Activated naive CD4-positive, alpha-beta T cell treated with anti-CD3 and anti-CD28 coated beads, Interleukin-2, amount 50 U/mL, for 72 hours (primary cell): ENCODE measurements at regions not wholly inside any gene's neighbourhood (a gene's known extent, or its start where the extent isn't known, plus 50 kb on each side); places are given as distances from the start of the nearest gene placed in this dataset.
A peak's percentile ranks its signal among the peaks of the same experiment; 100 is the strongest.

ENCODE experiments used
- ATAC-seq, 2 donors: fragments of 150-1000 bp; cut with Tn5 transposase; 2 replicates each; pipeline ENCODE4 v1.10.0; 2021; ENCODE audit warnings: mild to moderate bottlenecking in 2 of 2, moderate library complexity in 2 of 2
- DNase-seq, 2 donors: peaks; one replicate each; pipeline ENCODE4 v3.0.0; 2021 to 2022; ENCODE audit warnings: low spot score in 2 of 2
- H3K27ac Mint-ChIP-seq, 2 donors: one replicate each; pipeline ENCODE4 v1.8.0; 2022; ENCODE audit warnings: mild to moderate bottlenecking in 2 of 2, mixed read lengths in 2 of 2
- H3K36me3 Mint-ChIP-seq, 2 donors: one replicate each; pipeline ENCODE4 v1.8.0; 2022; ENCODE audit warnings: mixed read lengths in 2 of 2
- H3K9me3 Mint-ChIP-seq, 2 donors: one replicate each; pipeline ENCODE4 v1.8.0; 2022; ENCODE audit warnings: mixed read lengths in 2 of 2

GRCh38 chr14:23805761-23806160 lies 147.8 kb upstream of the DHRS4 start:
- H3K9me3 Mint-ChIP-seq: peaks cover 11 to 14% of the 10 kb centered on the region in 2 donors
- ATAC-seq: no peak
- DNase-seq: no peak
- no peak overlapping the region for H3K27ac Mint-ChIP-seq
- H3K36me3 Mint-ChIP-seq: peaks cover 6 to 7% of the 10 kb centered on the region in 2 donors

- ATAC-seq (no peak), DNase-seq (no peak)
- Mint-ChIP-seq H3K36me3 (no peaks in the 10 kb centered on the region), H3K9me3 (peaks cover 0 to 6% of the 10 kb centered on the region in 2 donors), H3K27ac (no peak overlapping the region)
Observed at GRCh38 chr14:23814527-23815256, 138.9 kb upstream of the DHRS4 start.

GRCh38 chr14:23816371-23816770 lies 137.2 kb upstream of the DHRS4 start:
- ATAC-seq (no peak), DNase-seq (no peak)
- H3K36me3 Mint-ChIP-seq: no peaks in the 10 kb centered on the region
- no peak overlapping the region for H3K27ac Mint-ChIP-seq
- H3K9me3 Mint-ChIP-seq: peaks cover 0 to 10% of the 10 kb centered on the region in 2 donors

DNA sequence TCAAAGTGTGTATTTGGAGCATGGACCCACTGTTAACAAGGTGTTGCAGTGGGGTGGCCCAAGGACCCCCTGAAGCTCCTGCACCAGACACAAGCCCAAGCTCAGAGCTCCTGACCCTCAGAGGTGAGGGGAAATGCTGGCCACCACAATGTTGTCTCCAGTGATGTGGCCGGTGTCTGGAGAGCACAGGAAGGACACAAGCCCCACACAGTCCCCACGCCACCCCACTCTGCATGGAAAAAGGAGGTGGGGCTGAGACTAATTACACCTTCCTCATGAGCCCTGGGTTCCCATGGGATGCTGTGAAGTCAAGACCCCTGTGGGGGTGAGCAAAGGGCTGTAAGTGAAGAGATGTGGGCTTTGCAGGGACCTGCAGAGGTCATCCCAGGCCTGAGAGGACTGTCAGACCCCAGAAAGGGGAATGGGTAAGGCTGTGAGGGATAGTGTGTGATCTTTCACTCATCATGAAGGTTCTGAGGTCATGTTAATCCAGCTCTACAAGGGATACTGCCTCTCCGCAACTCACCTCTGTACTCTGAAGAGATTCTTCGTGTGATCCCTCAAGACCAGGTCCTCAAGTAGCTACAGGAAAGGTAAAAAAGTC lies 136.3 kb upstream of the DHRS4 start:
- Mint-ChIP-seq H3K9me3 (peaks cover 0 to 10% of the 10 kb centered on the region in 2 donors), H3K27ac (no peak overlapping the region), H3K36me3 (no peaks in the 10 kb centered on the region)
- ATAC-seq (no peak), DNase-seq (no peak)

DNA sequence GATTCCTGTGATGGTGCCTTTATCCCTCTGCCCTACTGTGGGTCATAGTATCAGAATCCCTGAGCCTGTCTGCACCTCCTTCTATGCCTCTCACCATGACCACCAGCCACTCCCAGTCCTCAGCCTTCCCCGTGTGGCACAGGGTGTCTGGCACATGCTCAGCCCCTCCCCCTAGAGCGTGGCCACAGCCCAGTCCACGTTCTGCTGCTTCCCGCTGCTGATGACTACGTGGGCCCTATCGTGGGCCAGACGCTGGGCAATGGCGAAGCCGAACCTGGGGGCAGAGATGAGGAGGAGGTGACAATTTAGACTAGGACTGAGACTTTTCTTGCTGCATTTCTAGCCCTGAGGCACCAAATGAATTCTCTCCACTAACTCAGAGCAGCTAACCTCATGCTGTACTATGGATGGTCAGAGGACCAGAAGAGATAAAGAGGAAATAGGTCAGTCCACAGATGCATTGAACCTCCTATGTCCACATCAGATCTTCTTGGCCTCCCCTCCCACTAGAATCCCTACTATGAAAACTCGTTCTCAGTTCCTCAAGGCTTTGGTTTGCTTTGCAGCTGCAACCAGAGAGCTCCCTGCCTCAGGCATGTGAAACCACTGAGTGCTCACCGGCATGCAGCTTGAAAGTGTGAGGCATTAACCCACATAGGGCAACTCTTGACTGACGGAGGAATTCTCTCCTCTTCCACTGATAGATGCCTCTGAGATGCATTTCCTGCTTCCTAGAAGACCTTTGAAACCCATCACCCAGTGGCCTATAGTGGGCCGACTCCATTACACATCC lies 126.3 kb upstream of the DHRS4 start:
- DNase-seq (no peak), ATAC-seq (no peak)
- Mint-ChIP-seq H3K27ac (no peak overlapping the region), H3K36me3 (no peaks in the 10 kb centered on the region), H3K9me3 (no peaks in the 10 kb centered on the region)

DNA sequence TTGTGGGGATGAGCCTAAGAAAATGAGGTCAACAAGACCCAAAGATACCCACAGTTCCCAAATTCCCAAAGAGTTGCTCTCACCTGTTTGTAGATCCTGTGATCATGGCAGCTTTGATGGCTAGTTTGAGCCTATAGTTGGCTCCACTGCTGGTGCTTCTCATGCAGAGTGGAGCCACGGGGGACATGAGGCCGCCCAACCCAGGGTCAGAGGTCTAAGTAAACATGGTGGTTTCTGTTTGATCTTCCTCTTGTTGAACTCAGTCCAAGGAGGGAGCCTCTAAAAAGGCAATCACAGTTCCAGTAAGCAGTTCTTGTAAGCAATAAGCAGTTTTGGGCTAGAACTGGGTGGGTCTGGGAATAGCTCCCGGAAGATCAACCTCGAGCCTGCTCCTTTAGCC lies 125.6 kb upstream of the DHRS4 start:
- Mint-ChIP-seq H3K36me3 (no peaks in the 10 kb centered on the region), H3K27ac (no peak overlapping the region), H3K9me3 (no peaks in the 10 kb centered on the region)
- DNase-seq (no peak), ATAC-seq (no peak)

DNA sequence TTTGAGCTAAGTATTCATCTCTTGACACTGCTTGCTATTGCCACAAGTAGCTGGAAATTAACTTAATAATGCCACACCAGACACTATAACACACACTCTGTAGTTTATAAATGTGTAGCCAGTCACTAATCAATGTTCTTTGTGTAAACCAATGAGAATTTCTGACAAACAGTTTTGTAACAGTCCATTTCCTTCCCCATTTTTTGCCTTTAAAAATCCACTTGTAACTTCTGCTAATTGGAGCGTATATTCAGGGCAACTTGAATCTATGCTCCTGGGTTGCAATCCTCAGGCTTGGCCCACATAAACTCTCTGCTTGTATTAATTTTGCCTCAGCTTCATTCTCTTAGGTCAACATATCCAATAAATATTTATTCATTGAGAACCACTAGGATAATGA lies 125.0 kb upstream of the DHRS4 start:
- H3K27ac Mint-ChIP-seq: no peak overlapping the region
- no peak for ATAC-seq
- no peaks in the 10 kb centered on the region for H3K9me3 Mint-ChIP-seq

DNA sequence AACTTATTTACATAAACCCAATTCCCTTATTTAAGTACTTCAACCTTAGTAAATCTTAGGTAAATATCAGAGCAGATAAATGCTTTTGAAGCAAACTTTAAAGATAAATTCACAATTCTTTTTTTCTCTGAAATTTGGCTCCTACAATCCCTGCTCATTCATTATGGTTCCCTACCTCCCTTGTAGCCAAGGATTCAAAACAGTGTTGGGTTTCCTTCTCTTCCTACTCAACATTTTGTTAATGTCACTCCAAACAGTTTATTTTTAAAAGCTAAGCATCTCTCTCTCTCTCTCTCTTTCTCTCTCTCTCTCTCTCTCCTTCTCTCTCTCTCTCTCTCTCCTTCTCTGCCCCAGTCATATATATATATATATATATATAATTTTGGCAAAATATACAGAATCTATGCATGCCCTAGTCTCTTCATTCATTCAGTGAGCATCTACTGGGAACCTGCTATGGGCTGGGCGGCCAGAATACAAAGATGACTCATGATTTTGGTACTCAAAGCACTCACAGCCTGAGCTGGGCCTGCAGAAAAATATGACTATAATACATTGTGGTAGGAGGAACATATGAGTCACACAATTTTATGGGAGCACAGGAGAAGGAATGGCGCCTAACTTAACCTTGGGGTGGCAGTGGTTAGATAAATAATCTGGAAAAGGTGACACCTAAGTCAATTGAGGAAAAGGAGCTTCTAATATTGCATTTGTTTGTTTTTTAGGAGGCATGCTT lies 123.7 kb upstream of the DHRS4 start:
- no peak overlapping the region for H3K27ac Mint-ChIP-seq
- H3K9me3 Mint-ChIP-seq: no peaks in the 10 kb centered on the region
- no peak for DNase-seq
- ATAC-seq: peak in 1 of 2 donors; percentile 31
- no peaks in the 10 kb centered on the region for H3K36me3 Mint-ChIP-seq

More for the DNA sequence above, 125.0 kb upstream of the DHRS4 start:
- DNase-seq: no peak
- H3K36me3 Mint-ChIP-seq: no peaks in the 10 kb centered on the region

DNA sequence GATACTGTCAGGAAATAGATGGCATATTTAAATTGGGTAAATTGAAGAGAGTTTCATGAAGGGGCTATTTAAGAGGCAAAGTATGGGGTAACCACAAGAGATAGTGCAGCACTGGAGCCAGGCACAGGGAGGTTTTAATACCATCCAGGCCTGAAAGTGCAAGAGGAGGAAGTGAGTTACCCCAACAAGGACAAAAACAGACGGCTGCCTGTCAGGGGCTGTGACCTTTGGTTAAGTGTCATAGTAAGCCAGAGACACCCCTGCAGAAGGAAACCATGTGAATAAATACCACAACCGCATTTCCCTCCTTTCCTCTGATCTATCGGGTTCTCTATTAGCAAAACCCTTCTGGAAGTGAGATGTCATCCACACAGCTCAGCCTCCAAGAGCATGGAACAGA lies 122.0 kb upstream of the DHRS4 start:
- H3K27ac Mint-ChIP-seq: no peak overlapping the region
- no peaks in the 10 kb centered on the region for H3K36me3 Mint-ChIP-seq
- no peaks in the 10 kb centered on the region for H3K9me3 Mint-ChIP-seq
- peak; percentile 26 to 48 for ATAC-seq
- DNase-seq: no peak

GRCh38 chr14:23861666-23862065 lies 91.9 kb upstream of the DHRS4 start:
- DNase-seq (no peak), ATAC-seq (no peak)
- no peak overlapping the region for H3K27ac Mint-ChIP-seq
- no peaks in the 10 kb centered on the region for H3K9me3 Mint-ChIP-seq
- no peaks in the 10 kb centered on the region for H3K36me3 Mint-ChIP-seq

- no peaks in the 10 kb centered on the region for H3K9me3 Mint-ChIP-seq
- H3K36me3 Mint-ChIP-seq: no peaks in the 10 kb centered on the region
- DNase-seq: no peak
- no peak overlapping the region for H3K27ac Mint-ChIP-seq
- ATAC-seq: no peak
Observed at GRCh38 chr14:23862513-23862912, 91.1 kb upstream of the DHRS4 start.

- Mint-ChIP-seq H3K36me3 (no peaks in the 10 kb centered on the region), H3K27ac (no peak overlapping the region), H3K9me3 (no peaks in the 10 kb centered on the region)
- no peak for ATAC-seq
- no peak for DNase-seq
Observed at GRCh38 chr14:23863836-23864235, 89.7 kb upstream of the DHRS4 start.

DNA sequence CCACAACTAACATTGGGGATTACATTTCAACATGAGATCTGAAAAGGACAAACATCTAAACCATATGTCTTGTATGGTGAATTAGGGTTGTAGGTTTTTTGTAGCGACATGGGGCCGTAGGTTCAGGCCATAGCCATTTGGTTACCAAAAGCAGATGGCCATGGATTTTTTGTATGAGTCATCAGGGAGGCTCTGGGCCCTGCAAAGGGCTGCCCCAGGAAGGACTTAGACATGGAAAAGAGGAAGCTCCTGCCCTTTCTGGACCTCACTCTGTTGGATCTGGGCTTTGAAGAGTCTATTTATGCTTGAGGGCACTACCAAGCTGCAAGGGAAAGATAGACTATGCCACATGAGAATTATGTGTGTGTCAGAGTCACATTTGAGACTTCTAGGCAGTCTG lies 89.3 kb upstream of the DHRS4 start:
- H3K9me3 Mint-ChIP-seq: no peaks in the 10 kb centered on the region
- ATAC-seq (no peak), DNase-seq (no peak)
- H3K27ac Mint-ChIP-seq: no peak overlapping the region
- no peaks in the 10 kb centered on the region for H3K36me3 Mint-ChIP-seq

DNA sequence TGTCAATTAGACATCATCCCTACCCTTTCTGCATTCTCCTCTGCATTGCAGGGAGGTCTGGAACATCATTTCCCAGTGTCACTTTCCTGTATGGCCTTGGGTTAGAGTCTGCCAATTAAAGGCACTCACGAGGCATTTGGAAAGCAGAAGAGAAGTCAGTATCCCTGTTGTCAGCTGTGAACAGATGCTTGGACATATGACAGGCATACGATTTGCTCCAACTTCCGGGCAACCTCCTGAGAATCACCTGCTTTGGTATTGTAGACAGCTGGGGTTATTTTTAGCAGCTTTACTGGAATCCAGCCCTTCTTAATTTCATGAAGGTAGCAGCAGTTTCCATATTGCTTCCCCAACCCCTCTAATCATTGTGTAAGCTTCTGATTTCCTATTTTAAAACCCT lies 88.7 kb upstream of the DHRS4 start:
- no peak for DNase-seq
- no peak for ATAC-seq
- H3K36me3 Mint-ChIP-seq: no peaks in the 10 kb centered on the region
- no peaks in the 10 kb centered on the region for H3K9me3 Mint-ChIP-seq
- H3K27ac Mint-ChIP-seq: no peak overlapping the region

- no peak overlapping the region for H3K27ac Mint-ChIP-seq
- H3K9me3 Mint-ChIP-seq: no peaks in the 10 kb centered on the region
- ATAC-seq (no peak), DNase-seq (no peak)
- H3K36me3 Mint-ChIP-seq: no peaks in the 10 kb centered on the region
Observed at GRCh38 chr14:23865502-23865901, 88.1 kb upstream of the DHRS4 start.

- Mint-ChIP-seq H3K36me3 (no peaks in the 10 kb centered on the region), H3K9me3 (no peaks in the 10 kb centered on the region), H3K27ac (no peak overlapping the region)
- DNase-seq (no peak), ATAC-seq (no peak)
Observed at GRCh38 chr14:23866269-23866668, 87.3 kb upstream of the DHRS4 start.
